ENCODE measurements at regions not wholly inside any gene's neighbourhood (a gene's known extent, or its start where the extent isn't known, plus 50 kb on each side); places are given as distances from the start of the nearest gene placed in this dataset.

- H3K4me3 ChIP-seq (ENCODE audit: low read length): no peak overlapping the region
- 66% methylated on average over 1 of the region's 1 CpG for WGBS
- no peak for ATAC-seq
- DNase-seq: no peak
- no peak overlapping the region for H3K27ac ChIP-seq (ENCODE audit: low read length)
- H3K27me3 ChIP-seq (ENCODE audit: control insufficient read depth, insufficient read depth): no peaks in the 10 kb centered on the region
- H3K9me3 ChIP-seq (ENCODE audit: control insufficient read depth, low read length): no peaks in the 10 kb centered on the region
- intact Hi-C loops (cut with DNase I): no loop called here
- no peaks in the 10 kb centered on the region for H3K4me1 ChIP-seq (ENCODE audit: control insufficient read depth, insufficient read depth, low read length)
These were observed 477.9 kb upstream of the MANEA start for GRCh38 chr6:95099410-95099809.

- DNase-seq: no peak
- intact Hi-C loops (cut with DNase I): no loop called here
- H3K27ac ChIP-seq (ENCODE audit: low read length): no peak overlapping the region
These were observed 468.1 kb upstream of the MANEA start for GRCh38 chr6:95109212-95109611.

GRCh38 chr6:95110767-95111166, 466.6 kb upstream of the MANEA start:
- no peak for ATAC-seq
- Histone ChIP-seq H3K9me3 (ENCODE audit: control insufficient read depth, low read length) (no peaks in the 10 kb centered on the region), H3K4me3 (ENCODE audit: low read length) (no peak overlapping the region), H3K27ac (ENCODE audit: low read length) (no peak overlapping the region), H3K27me3 (ENCODE audit: control insufficient read depth, insufficient read depth) (no peaks in the 10 kb centered on the region), H3K4me1 (ENCODE audit: control insufficient read depth, insufficient read depth, low read length) (no peaks in the 10 kb centered on the region)
- DNase-seq: no peak
- intact Hi-C loops (cut with DNase I): no loop called here
- 25% methylated on average over 1 of the region's 1 CpG for WGBS

More at GRCh38 chr6:95109212-95109611, 468.1 kb upstream of the MANEA start:
- no peak for ATAC-seq
- 56% methylated on average over 1 of the region's 1 CpG for WGBS
- no peaks in the 10 kb centered on the region for H3K9me3 ChIP-seq (ENCODE audit: control insufficient read depth, low read length)
- H3K4me1 ChIP-seq (ENCODE audit: control insufficient read depth, insufficient read depth, low read length): no peaks in the 10 kb centered on the region
- H3K27me3 ChIP-seq (ENCODE audit: control insufficient read depth, insufficient read depth): no peaks in the 10 kb centered on the region
- no peak overlapping the region for H3K4me3 ChIP-seq (ENCODE audit: low read length)

GRCh38 chr6:95117236-95117635, 460.1 kb upstream of the MANEA start:
- no peak for ATAC-seq
- H3K9me3 ChIP-seq (ENCODE audit: control insufficient read depth, low read length): no peaks in the 10 kb centered on the region
- intact Hi-C loops (cut with DNase I): no loop called here
- no peak for DNase-seq
- no peak overlapping the region for H3K4me3 ChIP-seq (ENCODE audit: low read length)
- H3K27me3 ChIP-seq (ENCODE audit: control insufficient read depth, insufficient read depth): no peaks in the 10 kb centered on the region
- no peaks in the 10 kb centered on the region for H3K4me1 ChIP-seq (ENCODE audit: control insufficient read depth, insufficient read depth, low read length)
- no peak overlapping the region for H3K27ac ChIP-seq (ENCODE audit: low read length)

GRCh38 chr6:95119927-95120326, 457.4 kb upstream of the MANEA start:
- H3K4me1 ChIP-seq (ENCODE audit: control insufficient read depth, insufficient read depth, low read length): no peaks in the 10 kb centered on the region
- 80% methylated on average over 3 of the region's 3 CpGs for WGBS
- intact Hi-C loops (cut with DNase I): no loop called here
- H3K9me3 ChIP-seq (ENCODE audit: control insufficient read depth, low read length): no peaks in the 10 kb centered on the region
- H3K27ac ChIP-seq (ENCODE audit: low read length): no peak overlapping the region
- ATAC-seq (no peak), DNase-seq (no peak)
- no peak overlapping the region for H3K4me3 ChIP-seq (ENCODE audit: low read length)
- no peaks in the 10 kb centered on the region for H3K27me3 ChIP-seq (ENCODE audit: control insufficient read depth, insufficient read depth)

GRCh38 chr6:95120984-95121383, 456.4 kb upstream of the MANEA start:
- Histone ChIP-seq H3K27me3 (ENCODE audit: control insufficient read depth, insufficient read depth) (no peaks in the 10 kb centered on the region), H3K9me3 (ENCODE audit: control insufficient read depth, low read length) (no peaks in the 10 kb centered on the region), H3K4me1 (ENCODE audit: control insufficient read depth, insufficient read depth, low read length) (no peaks in the 10 kb centered on the region), H3K27ac (ENCODE audit: low read length) (no peak overlapping the region), H3K4me3 (ENCODE audit: low read length) (no peak overlapping the region)
- WGBS: 73% methylated on average over 4 of the region's 4 CpGs
- ATAC-seq (no peak), DNase-seq (no peak)
- intact Hi-C loops (cut with DNase I): no loop called here

- DNase-seq (no peak), ATAC-seq (no peak)
- no peaks in the 10 kb centered on the region for H3K27me3 ChIP-seq (ENCODE audit: control insufficient read depth, insufficient read depth)
- no peak overlapping the region for H3K27ac ChIP-seq (ENCODE audit: low read length)
- no peaks in the 10 kb centered on the region for H3K4me1 ChIP-seq (ENCODE audit: control insufficient read depth, insufficient read depth, low read length)
- intact Hi-C loops (cut with DNase I): no loop called here
- WGBS: 71% methylated on average over 3 of the region's 3 CpGs
- H3K4me3 ChIP-seq (ENCODE audit: low read length): no peak overlapping the region
- no peaks in the 10 kb centered on the region for H3K9me3 ChIP-seq (ENCODE audit: control insufficient read depth, low read length)
These were observed 450.1 kb upstream of the MANEA start for GRCh38 chr6:95127261-95127660.

- no peak overlapping the region for H3K4me3 ChIP-seq (ENCODE audit: low read length)
These were observed 448.9 kb upstream of the MANEA start for GRCh38 chr6:95128439-95128838.

GRCh38 chr6:95128947-95129346, 448.4 kb upstream of the MANEA start:
- H3K27me3 ChIP-seq (ENCODE audit: control insufficient read depth, insufficient read depth): no peaks in the 10 kb centered on the region
- no peak for DNase-seq
- no peak overlapping the region for H3K4me3 ChIP-seq (ENCODE audit: low read length)
- H3K4me1 ChIP-seq (ENCODE audit: control insufficient read depth, insufficient read depth, low read length): no peaks in the 10 kb centered on the region
- no peak overlapping the region for H3K27ac ChIP-seq (ENCODE audit: low read length)
- no peaks in the 10 kb centered on the region for H3K9me3 ChIP-seq (ENCODE audit: control insufficient read depth, low read length)
- intact Hi-C loops (cut with DNase I): no loop called here
- ATAC-seq: no peak
- 59% methylated on average over 2 of the region's 2 CpGs for WGBS

More at GRCh38 chr6:95128439-95128838, 448.9 kb upstream of the MANEA start:
- 65% methylated on average over 2 of the region's 2 CpGs for WGBS
- H3K4me1 ChIP-seq (ENCODE audit: control insufficient read depth, insufficient read depth, low read length): no peaks in the 10 kb centered on the region
- no peak overlapping the region for H3K27ac ChIP-seq (ENCODE audit: low read length)
- no peaks in the 10 kb centered on the region for H3K9me3 ChIP-seq (ENCODE audit: control insufficient read depth, low read length)
- ATAC-seq: no peak
- no peaks in the 10 kb centered on the region for H3K27me3 ChIP-seq (ENCODE audit: control insufficient read depth, insufficient read depth)
- intact Hi-C loops (cut with DNase I): no loop called here
- no peak for DNase-seq

GRCh38 chr6:95133578-95133977, 443.8 kb upstream of the MANEA start:
- Histone ChIP-seq H3K4me3 (ENCODE audit: low read length) (no peak overlapping the region), H3K27me3 (ENCODE audit: control insufficient read depth, insufficient read depth) (no peaks in the 10 kb centered on the region), H3K9me3 (ENCODE audit: control insufficient read depth, low read length) (no peaks in the 10 kb centered on the region), H3K4me1 (ENCODE audit: control insufficient read depth, insufficient read depth, low read length) (no peaks in the 10 kb centered on the region), H3K27ac (ENCODE audit: low read length) (no peak overlapping the region)
- 26% methylated on average over 5 of the region's 5 CpGs for WGBS
- intact Hi-C loops (cut with DNase I): no loop called here
- no peak for ATAC-seq
- no peak for DNase-seq

GRCh38 chr6:95135182-95135581, 442.2 kb upstream of the MANEA start:
- H3K4me1 ChIP-seq (ENCODE audit: control insufficient read depth, insufficient read depth, low read length): no peaks in the 10 kb centered on the region
- H3K27me3 ChIP-seq (ENCODE audit: control insufficient read depth, insufficient read depth): no peaks in the 10 kb centered on the region
- no peak overlapping the region for H3K27ac ChIP-seq (ENCODE audit: low read length)
- ATAC-seq (no peak), DNase-seq (no peak)
- no peaks in the 10 kb centered on the region for H3K9me3 ChIP-seq (ENCODE audit: control insufficient read depth, low read length)
- intact Hi-C loops (cut with DNase I): no loop called here
- 60% methylated on average over 1 of the region's 1 CpG for WGBS
- no peak overlapping the region for H3K4me3 ChIP-seq (ENCODE audit: low read length)

- H3K27me3 ChIP-seq (ENCODE audit: control insufficient read depth, insufficient read depth): no peaks in the 10 kb centered on the region
- no peaks in the 10 kb centered on the region for H3K4me1 ChIP-seq (ENCODE audit: control insufficient read depth, insufficient read depth, low read length)
- WGBS: 89% methylated on average over 2 of the region's 2 CpGs
- intact Hi-C loops (cut with DNase I): no loop called here
- ATAC-seq (no peak), DNase-seq (no peak)
- no peaks in the 10 kb centered on the region for H3K9me3 ChIP-seq (ENCODE audit: control insufficient read depth, low read length)
- no peak overlapping the region for H3K27ac ChIP-seq (ENCODE audit: low read length)
- H3K4me3 ChIP-seq (ENCODE audit: low read length): no peak overlapping the region
These were observed 435.2 kb upstream of the MANEA start for GRCh38 chr6:95142101-95142500.
